OCI-LY3 (cell line): ENCODE measurements at regions not wholly inside any gene's neighbourhood (a gene's known extent, or its start where the extent isn't known, plus 50 kb on each side); places are given as distances from the start of the nearest gene placed in this dataset.

Experiments
- CTCF ChIP-seq: fragments of 200-600, 300-600 bp; sonication (generic); IDR thresholded peaks from 2 replicates; pipeline ENCODE4 v1.5.1; 2014; ENCODE audit warnings: antibody characterized with exemption, low read length, low read depth
- EZH2phosphoT487 ChIP-seq: fragments of 200-600 bp; shearing (Covaris generic); IDR thresholded peaks from 2 replicates; pipeline ENCODE4 v1.6.1; 2018; ENCODE audit warnings: antibody characterized with exemption, mixed run types, low read depth

GRCh38 chr2:236964291-236964690, 121.4 kb upstream of the COPS8 start:
- TF ChIP-seq EZH2phosphoT487 (no peak), CTCF (no peak)
